ENCODE measurements at regions not wholly inside any gene's neighbourhood (a gene's known extent, or its start where the extent isn't known, plus 50 kb on each side); places are given as distances from the start of the nearest gene placed in this dataset.

- TF ChIP-seq MYB (IDR thresholded peaks at IDR 0.05; ENCODE audit: borderline replicate concordance, low read depth, low read length) (no peak), RFX5 (IDR thresholded peaks at IDR 0.05; ENCODE audit: low read depth, low read length) (no peak), TCF12 (IDR thresholded peaks at IDR 0.05; ENCODE audit: low read depth, low read length) (no peak), YBX1 (IDR thresholded peaks at IDR 0.05) (no peak), IKZF2 (IDR thresholded peaks at IDR 0.05) (no peak)
- TF ChIP-seq, protein P1, sequence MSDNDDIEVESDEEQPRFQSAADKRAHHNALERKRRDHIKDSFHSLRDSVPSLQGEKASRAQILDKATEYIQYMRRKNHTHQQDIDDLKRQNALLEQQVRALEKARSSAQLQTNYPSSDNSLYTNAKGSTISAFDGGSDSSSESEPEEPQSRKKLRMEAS (IDR thresholded peaks at IDR 0.05; ENCODE audit: low read depth, low read length) = no peak
- TF ChIP-seq, protein P2, sequence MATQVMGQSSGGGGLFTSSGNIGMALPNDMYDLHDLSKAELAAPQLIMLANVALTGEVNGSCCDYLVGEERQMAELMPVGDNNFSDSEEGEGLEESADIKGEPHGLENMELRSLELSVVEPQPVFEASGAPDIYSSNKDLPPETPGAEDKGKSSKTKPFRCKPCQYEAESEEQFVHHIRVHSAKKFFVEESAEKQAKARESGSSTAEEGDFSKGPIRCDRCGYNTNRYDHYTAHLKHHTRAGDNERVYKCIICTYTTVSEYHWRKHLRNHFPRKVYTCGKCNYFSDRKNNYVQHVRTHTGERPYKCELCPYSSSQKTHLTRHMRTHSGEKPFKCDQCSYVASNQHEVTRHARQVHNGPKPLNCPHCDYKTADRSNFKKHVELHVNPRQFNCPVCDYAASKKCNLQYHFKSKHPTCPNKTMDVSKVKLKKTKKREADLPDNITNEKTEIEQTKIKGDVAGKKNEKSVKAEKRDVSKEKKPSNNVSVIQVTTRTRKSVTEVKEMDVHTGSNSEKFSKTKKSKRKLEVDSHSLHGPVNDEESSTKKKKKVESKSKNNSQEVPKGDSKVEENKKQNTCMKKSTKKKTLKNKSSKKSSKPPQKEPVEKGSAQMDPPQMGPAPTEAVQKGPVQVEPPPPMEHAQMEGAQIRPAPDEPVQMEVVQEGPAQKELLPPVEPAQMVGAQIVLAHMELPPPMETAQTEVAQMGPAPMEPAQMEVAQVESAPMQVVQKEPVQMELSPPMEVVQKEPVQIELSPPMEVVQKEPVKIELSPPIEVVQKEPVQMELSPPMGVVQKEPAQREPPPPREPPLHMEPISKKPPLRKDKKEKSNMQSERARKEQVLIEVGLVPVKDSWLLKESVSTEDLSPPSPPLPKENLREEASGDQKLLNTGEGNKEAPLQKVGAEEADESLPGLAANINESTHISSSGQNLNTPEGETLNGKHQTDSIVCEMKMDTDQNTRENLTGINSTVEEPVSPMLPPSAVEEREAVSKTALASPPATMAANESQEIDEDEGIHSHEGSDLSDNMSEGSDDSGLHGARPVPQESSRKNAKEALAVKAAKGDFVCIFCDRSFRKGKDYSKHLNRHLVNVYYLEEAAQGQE (IDR thresholded peaks at IDR 0.05; ENCODE audit: low read depth, low read length) = no peak
- TF ChIP-seq, protein P3, sequence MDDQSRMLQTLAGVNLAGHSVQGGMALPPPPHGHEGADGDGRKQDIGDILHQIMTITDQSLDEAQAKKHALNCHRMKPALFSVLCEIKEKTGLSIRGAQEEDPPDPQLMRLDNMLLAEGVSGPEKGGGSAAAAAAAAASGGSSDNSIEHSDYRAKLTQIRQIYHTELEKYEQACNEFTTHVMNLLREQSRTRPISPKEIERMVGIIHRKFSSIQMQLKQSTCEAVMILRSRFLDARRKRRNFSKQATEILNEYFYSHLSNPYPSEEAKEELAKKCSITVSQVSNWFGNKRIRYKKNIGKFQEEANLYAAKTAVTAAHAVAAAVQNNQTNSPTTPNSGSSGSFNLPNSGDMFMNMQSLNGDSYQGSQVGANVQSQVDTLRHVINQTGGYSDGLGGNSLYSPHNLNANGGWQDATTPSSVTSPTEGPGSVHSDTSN (IDR thresholded peaks at IDR 0.05; ENCODE audit: insufficient replicate concordance, low read depth, low read length) = no peak
- TF ChIP-seq, protein P4, sequence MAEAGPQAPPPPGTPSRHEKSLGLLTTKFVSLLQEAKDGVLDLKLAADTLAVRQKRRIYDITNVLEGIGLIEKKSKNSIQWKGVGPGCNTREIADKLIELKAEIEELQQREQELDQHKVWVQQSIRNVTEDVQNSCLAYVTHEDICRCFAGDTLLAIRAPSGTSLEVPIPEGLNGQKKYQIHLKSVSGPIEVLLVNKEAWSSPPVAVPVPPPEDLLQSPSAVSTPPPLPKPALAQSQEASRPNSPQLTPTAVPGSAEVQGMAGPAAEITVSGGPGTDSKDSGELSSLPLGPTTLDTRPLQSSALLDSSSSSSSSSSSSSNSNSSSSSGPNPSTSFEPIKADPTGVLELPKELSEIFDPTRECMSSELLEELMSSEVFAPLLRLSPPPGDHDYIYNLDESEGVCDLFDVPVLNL (IDR thresholded peaks at IDR 0.05; ENCODE audit: low read depth, low read length) = no peak
Observed at GRCh38 chr11:127791844-127792243, 791.3 kb upstream of the KIRREL3 start (continued).

Data from GM12878 (cell line).